H9 (cell line): ENCODE measurements at regions not wholly inside any gene's neighbourhood (a gene's known extent, or its start where the extent isn't known, plus 50 kb on each side); places are given as distances from the start of the nearest gene placed in this dataset.

Experiments
- DNase-seq: peaks from one replicate; pipeline ENCODE4 v3.0.0-alpha.2; 2017
- H2AFZ ChIP-seq: one replicate; pipeline ENCODE4 v1.6.1; 2013; ENCODE audit warnings: mild to moderate bottlenecking, low read length, control low read depth, moderate library complexity
- H2AK5ac ChIP-seq: 2 replicates; pipeline ENCODE4 v1.6.1; 2013; ENCODE audit warnings: low read length, control low read depth, mixed read lengths; ENCODE audit not compliant: insufficient read length
- H2BK120ac ChIP-seq: one replicate; pipeline ENCODE4 v1.6.1; 2013; ENCODE audit warnings: low read depth, mild to moderate bottlenecking, low read length, control low read depth, inconsistent platforms; ENCODE audit not compliant: poor library complexity, severe bottlenecking
- H2BK12ac ChIP-seq: 2 replicates; pipeline ENCODE4 v1.6.1; 2013; ENCODE audit warnings: low read length, control low read depth, mixed read lengths, low read depth; ENCODE audit not compliant: insufficient read length
- H2BK15ac ChIP-seq: 2 replicates; pipeline ENCODE4 v1.6.1; 2013; ENCODE audit warnings: low read depth, low read length, control low read depth
- H2BK20ac ChIP-seq: one replicate; pipeline ENCODE4 v1.6.1; 2013; ENCODE audit warnings: low read depth, mild to moderate bottlenecking, low read length, control low read depth, inconsistent platforms; ENCODE audit not compliant: poor library complexity, severe bottlenecking
- H2BK5ac ChIP-seq: 2 replicates; pipeline ENCODE4 v1.6.1; 2013; ENCODE audit warnings: low read length, control low read depth, mixed read lengths; ENCODE audit not compliant: insufficient read length
- H3K14ac ChIP-seq: 2 replicates; pipeline ENCODE4 v1.6.1; 2013; ENCODE audit warnings: low read length, control low read depth; ENCODE audit not compliant: insufficient read depth
- H3K18ac ChIP-seq: 2 replicates; pipeline ENCODE4 v1.6.1; 2013; ENCODE audit warnings: low read depth, mild to moderate bottlenecking, mixed read lengths, low read length, control low read depth; ENCODE audit not compliant: insufficient read length
- H3K23ac ChIP-seq: 2 replicates; pipeline ENCODE4 v1.6.1; 2013; ENCODE audit warnings: low read length, control low read depth, mixed read lengths, low read depth; ENCODE audit not compliant: insufficient read length
- H3K23me2 ChIP-seq: 2 replicates; pipeline ENCODE4 v1.6.1; 2013; ENCODE audit warnings: low read depth, mild to moderate bottlenecking, mixed read lengths, low read length, control low read depth; ENCODE audit not compliant: insufficient read length, poor library complexity, severe bottlenecking
- H3K27ac ChIP-seq: 2 replicates; pipeline ENCODE4 v1.5.1; 2013; ENCODE audit warnings: low read length, control low read depth, mixed read lengths, low read depth; ENCODE audit not compliant: insufficient read length
- H3K27me3 ChIP-seq: 2 replicates; pipeline ENCODE4 v1.6.1; 2013; ENCODE audit warnings: low read length, control low read depth, inconsistent platforms; ENCODE audit not compliant: insufficient read depth
- H3K4ac ChIP-seq: 2 replicates; pipeline ENCODE4 v1.6.1; 2013; ENCODE audit warnings: low read depth, mild to moderate bottlenecking, control low read depth, inconsistent platforms, low read length, moderate library complexity
- H3K4me1 ChIP-seq: 2 replicates; pipeline ENCODE4 v1.6.1; 2013; ENCODE audit warnings: low read length, control low read depth, inconsistent platforms; ENCODE audit not compliant: insufficient read depth
- H3K4me2 ChIP-seq: 2 replicates; pipeline ENCODE4 v1.6.1; 2013; ENCODE audit warnings: low read length, control low read depth, mixed read lengths; ENCODE audit not compliant: insufficient read length, insufficient read depth
- H3K56ac ChIP-seq: 2 replicates; pipeline ENCODE4 v1.6.1; 2013; ENCODE audit warnings: low read depth, mild to moderate bottlenecking, mixed read lengths, low read length, control low read depth; ENCODE audit not compliant: insufficient read length
- H3K79me1 ChIP-seq: 2 replicates; pipeline ENCODE4 v1.6.1; 2013; ENCODE audit warnings: low read depth, mild to moderate bottlenecking, moderate library complexity, low read length, control low read depth, inconsistent platforms; ENCODE audit not compliant: insufficient read depth, poor library complexity, severe bottlenecking
- H3K79me2 ChIP-seq: 2 replicates; pipeline ENCODE4 v1.6.1; 2013; ENCODE audit warnings: low read length, control low read depth, inconsistent platforms; ENCODE audit not compliant: insufficient read depth
- H3K9ac ChIP-seq: 2 replicates; pipeline ENCODE4 v1.6.1; 2013; ENCODE audit warnings: low read length, control low read depth, mixed read lengths; ENCODE audit not compliant: insufficient read length; ENCODE audit errors: extremely low read depth
- H3K9me3 ChIP-seq: one replicate; pipeline ENCODE4 v1.6.1; 2013; ENCODE audit warnings: low read depth, low read length, inconsistent platforms; ENCODE audit not compliant: control insufficient read depth
- H3T11ph ChIP-seq: one replicate; pipeline ENCODE4 v1.6.1; 2013; ENCODE audit warnings: mild to moderate bottlenecking, low read length, control low read depth, inconsistent platforms
- H4K20me1 ChIP-seq: one replicate; pipeline ENCODE4 v1.6.1; 2013; ENCODE audit not compliant: control insufficient read depth, insufficient read length, insufficient read depth
- H4K5ac ChIP-seq: 2 replicates; pipeline ENCODE4 v1.6.1; 2013; ENCODE audit warnings: low read depth, mild to moderate bottlenecking, mixed read lengths, low read length, control low read depth; ENCODE audit not compliant: insufficient read length
- H4K8ac ChIP-seq: replicated peaks from 2 replicates; pipeline ENCODE4 v1.6.1; 2013; ENCODE audit warnings: low read length, control low read depth, mixed read lengths, low read depth; ENCODE audit not compliant: insufficient read length
- H4K91ac ChIP-seq: 2 replicates; pipeline ENCODE4 v1.6.1; 2013; ENCODE audit warnings: low read depth, mild to moderate bottlenecking, moderate library complexity, mixed read lengths, low read length, control low read depth; ENCODE audit not compliant: insufficient read length
- H3K27ac Mint-ChIP-seq, 3 experiments: 2 replicates in 2 of 3; 3 replicates in 1 of 3; pipeline ENCODE4 v1.8.0; 2020 to 2021; ENCODE audit warnings: mixed read lengths in 3 of 3, mild to moderate bottlenecking in 1 of 3, moderate library complexity in 1 of 3
- H3K27me3 Mint-ChIP-seq: 2 replicates; pipeline ENCODE4 v1.8.0; 2021; ENCODE audit warnings: low read depth, mild to moderate bottlenecking, moderate library complexity, mixed read lengths
- H3K36me3 Mint-ChIP-seq, 3 experiments: 2 replicates in 2 of 3; 3 replicates in 1 of 3; pipeline ENCODE4 v1.8.0; 2020 to 2021; ENCODE audit warnings: low read depth in 3 of 3, mixed read lengths in 3 of 3; ENCODE audit not compliant: insufficient read depth in 1 of 3
- H3K4me1 Mint-ChIP-seq, 2 experiments: 2 replicates each; pipeline ENCODE4 v1.8.0; 2020; ENCODE audit warnings: mixed read lengths in 2 of 2
- H3K4me3 Mint-ChIP-seq, 2 experiments: 2 replicates in 1 of 2; 3 replicates in 1 of 2; pipeline ENCODE4 v1.8.0; 2020 to 2021; ENCODE audit warnings: mild to moderate bottlenecking in 2 of 2, mixed read lengths in 2 of 2, moderate library complexity in 1 of 2
- H3K9me3 Mint-ChIP-seq, 2 experiments: 2 replicates in 1 of 2; 3 replicates in 1 of 2; pipeline ENCODE4 v1.8.0; 2020; ENCODE audit warnings: mild to moderate bottlenecking in 2 of 2, mixed read lengths in 2 of 2, moderate library complexity in 1 of 2
- WGBS: extraction: QIAGEN DNeasy Blood & Tissue Kit; methylation state at CpG from one replicate; pipeline ENCODE4 v1.1.7; 2013; ENCODE audit warnings: missing lambda C conversion rate, low lambda C conversion rate, mixed read lengths; ENCODE audit not compliant: insufficient read length; ENCODE audit errors: extremely low coverage; 5-methylcytosine and 5-hydroxymethylcytosine counted together
- TF ChIP-seq, protein P1 (sequence below): fragments of 200-600 bp; sonication (generic); conservative IDR thresholded peaks from 3 replicates; pipeline ENCODE4 v1.8.0; 2021; ENCODE audit warnings: antibody characterized with exemption, mild to moderate bottlenecking

DNA sequence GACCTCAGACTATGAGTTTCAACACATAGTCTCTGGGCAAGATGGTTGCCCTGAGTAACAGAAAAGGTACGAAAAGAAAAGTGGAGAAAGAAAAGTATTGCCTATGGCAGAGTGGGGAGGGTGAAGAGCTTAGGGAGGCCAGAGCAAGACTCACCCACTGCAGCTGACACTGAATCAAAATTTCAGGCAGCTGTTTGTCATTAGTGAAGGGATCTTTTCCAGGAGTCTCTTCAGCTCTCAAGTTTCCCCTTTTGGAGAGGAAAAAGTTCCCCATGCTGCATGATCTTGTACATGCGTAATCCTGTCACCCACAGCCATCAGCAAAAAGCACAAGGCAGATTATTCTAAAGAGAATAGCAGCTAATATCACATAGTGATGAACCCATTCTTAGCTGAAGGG, 616.9 kb upstream of the GBE1 start:
- Histone ChIP-seq H4K91ac (no peak overlapping the region), H3K79me2 (no peaks in the 10 kb centered on the region), H3K9me3 (peaks cover 34% of the 10 kb centered on the region), H3K4ac (no peak overlapping the region), H2BK5ac (no peak overlapping the region), H4K20me1 (no peaks in the 10 kb centered on the region), H3K23me2 (no peaks in the 10 kb centered on the region), H3K9ac (no peak overlapping the region), H3K79me1 (no peaks in the 10 kb centered on the region), H3K27me3 (no peaks in the 10 kb centered on the region), H2BK12ac (no peak overlapping the region), H4K8ac (no peak overlapping the region), H3K27ac (no peak overlapping the region), H3K4me1 (no peaks in the 10 kb centered on the region), H4K5ac (no peak overlapping the region), H3K56ac (no peak overlapping the region), H2AK5ac (no peak overlapping the region), H2BK120ac (no peak overlapping the region), H3K23ac (no peak overlapping the region), H2BK15ac (no peak overlapping the region), H3K18ac (no peak overlapping the region), H3K4me2 (no peak overlapping the region), H3T11ph (no peak overlapping the region), H2BK20ac (no peak overlapping the region), H3K14ac (no peak overlapping the region), H2AFZ (no peak overlapping the region)
- peaks cover 32 to 64% (median 62%) of the 10 kb centered on the region in 3 experiments for H3K36me3 Mint-ChIP-seq
- no peak for DNase-seq
- TF ChIP-seq, protein P1, sequence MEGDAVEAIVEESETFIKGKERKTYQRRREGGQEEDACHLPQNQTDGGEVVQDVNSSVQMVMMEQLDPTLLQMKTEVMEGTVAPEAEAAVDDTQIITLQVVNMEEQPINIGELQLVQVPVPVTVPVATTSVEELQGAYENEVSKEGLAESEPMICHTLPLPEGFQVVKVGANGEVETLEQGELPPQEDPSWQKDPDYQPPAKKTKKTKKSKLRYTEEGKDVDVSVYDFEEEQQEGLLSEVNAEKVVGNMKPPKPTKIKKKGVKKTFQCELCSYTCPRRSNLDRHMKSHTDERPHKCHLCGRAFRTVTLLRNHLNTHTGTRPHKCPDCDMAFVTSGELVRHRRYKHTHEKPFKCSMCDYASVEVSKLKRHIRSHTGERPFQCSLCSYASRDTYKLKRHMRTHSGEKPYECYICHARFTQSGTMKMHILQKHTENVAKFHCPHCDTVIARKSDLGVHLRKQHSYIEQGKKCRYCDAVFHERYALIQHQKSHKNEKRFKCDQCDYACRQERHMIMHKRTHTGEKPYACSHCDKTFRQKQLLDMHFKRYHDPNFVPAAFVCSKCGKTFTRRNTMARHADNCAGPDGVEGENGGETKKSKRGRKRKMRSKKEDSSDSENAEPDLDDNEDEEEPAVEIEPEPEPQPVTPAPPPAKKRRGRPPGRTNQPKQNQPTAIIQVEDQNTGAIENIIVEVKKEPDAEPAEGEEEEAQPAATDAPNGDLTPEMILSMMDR = no peak
- peaks cover 63 to 81% of the 10 kb centered on the region in 2 experiments for H3K9me3 Mint-ChIP-seq
- H3K4me3 Mint-ChIP-seq = no peak overlapping the region
- peaks cover 3% of the 10 kb centered on the region for H3K27me3 Mint-ChIP-seq
- H3K27ac Mint-ChIP-seq = no peak overlapping the region
- H3K4me1 Mint-ChIP-seq = no peaks in the 10 kb centered on the region
- no CpG with 5 or more reads among the region's 2 CpGs for WGBS
